PFSK-1 (cell line): ENCODE measurements at regions not wholly inside any gene's neighbourhood (a gene's known extent, or its start where the extent isn't known, plus 50 kb on each side); places are given as distances from the start of the nearest gene placed in this dataset.

Experiments used
- FOXP2 ChIP-seq: optimal IDR thresholded peaks from 2 replicates; pipeline ENCODE3; 2011; ENCODE audit warnings: borderline replicate concordance, control low read depth, inconsistent platforms; ENCODE audit not compliant: insufficient read depth; ENCODE audit errors: extremely low read length, extremely low read depth
- POLR2AphosphoS5 ChIP-seq: IDR thresholded peaks from 2 replicates; pipeline ENCODE4 v1.6.1; 2012; ENCODE audit warnings: low read depth, mild to moderate bottlenecking, control low read depth, low read length, moderate library complexity
- SIN3A ChIP-seq: IDR thresholded peaks from 2 replicates; pipeline ENCODE4 v1.6.1; 2012; ENCODE audit warnings: mild to moderate bottlenecking, low read length, moderate library complexity, borderline replicate concordance; ENCODE audit not compliant: insufficient read depth
- TAF1 ChIP-seq: IDR thresholded peaks from 2 replicates; pipeline ENCODE4 v1.6.1; 2012; ENCODE audit warnings: low read length, control low read depth, borderline replicate concordance; ENCODE audit not compliant: insufficient read depth
- TF ChIP-seq, protein P1 (sequence below), 2 experiments: IDR thresholded peaks; 2 replicates each; pipeline versions ENCODE4 v1.6.1 to v1.8.0; 2011 to 2012; ENCODE audit warnings: low read depth in 2 of 2, low read length in 2 of 2, control low read depth in 1 of 2, inconsistent platforms in 1 of 2, mild to moderate bottlenecking in 1 of 2, moderate library complexity in 1 of 2; ENCODE audit not compliant: insufficient read depth in 1 of 2

DNA sequence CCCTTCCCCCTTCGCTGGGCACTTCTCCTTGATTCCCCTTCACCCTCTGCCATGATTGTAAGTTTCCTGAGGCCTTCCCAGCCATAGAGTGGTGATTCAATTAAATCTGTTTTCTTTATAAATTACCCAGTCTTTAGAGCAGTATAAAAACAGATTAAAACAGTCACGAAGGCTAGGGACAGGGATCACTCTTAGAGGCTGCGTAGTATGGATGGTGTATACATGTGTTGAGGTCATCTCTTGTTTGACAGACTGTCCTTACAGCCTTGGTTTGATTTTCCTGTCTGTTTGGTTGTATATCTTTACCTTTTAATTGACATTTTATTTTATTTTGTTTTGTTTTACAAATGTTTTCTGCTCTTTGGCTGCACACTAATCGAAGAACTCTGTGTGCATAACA, 1155.7 kb upstream of the CDH18 start:
- TF ChIP-seq SIN3A (no peak), TAF1 (no peak), FOXP2 (no peak), POLR2AphosphoS5 (no peak)
- TF ChIP-seq, protein P1, sequence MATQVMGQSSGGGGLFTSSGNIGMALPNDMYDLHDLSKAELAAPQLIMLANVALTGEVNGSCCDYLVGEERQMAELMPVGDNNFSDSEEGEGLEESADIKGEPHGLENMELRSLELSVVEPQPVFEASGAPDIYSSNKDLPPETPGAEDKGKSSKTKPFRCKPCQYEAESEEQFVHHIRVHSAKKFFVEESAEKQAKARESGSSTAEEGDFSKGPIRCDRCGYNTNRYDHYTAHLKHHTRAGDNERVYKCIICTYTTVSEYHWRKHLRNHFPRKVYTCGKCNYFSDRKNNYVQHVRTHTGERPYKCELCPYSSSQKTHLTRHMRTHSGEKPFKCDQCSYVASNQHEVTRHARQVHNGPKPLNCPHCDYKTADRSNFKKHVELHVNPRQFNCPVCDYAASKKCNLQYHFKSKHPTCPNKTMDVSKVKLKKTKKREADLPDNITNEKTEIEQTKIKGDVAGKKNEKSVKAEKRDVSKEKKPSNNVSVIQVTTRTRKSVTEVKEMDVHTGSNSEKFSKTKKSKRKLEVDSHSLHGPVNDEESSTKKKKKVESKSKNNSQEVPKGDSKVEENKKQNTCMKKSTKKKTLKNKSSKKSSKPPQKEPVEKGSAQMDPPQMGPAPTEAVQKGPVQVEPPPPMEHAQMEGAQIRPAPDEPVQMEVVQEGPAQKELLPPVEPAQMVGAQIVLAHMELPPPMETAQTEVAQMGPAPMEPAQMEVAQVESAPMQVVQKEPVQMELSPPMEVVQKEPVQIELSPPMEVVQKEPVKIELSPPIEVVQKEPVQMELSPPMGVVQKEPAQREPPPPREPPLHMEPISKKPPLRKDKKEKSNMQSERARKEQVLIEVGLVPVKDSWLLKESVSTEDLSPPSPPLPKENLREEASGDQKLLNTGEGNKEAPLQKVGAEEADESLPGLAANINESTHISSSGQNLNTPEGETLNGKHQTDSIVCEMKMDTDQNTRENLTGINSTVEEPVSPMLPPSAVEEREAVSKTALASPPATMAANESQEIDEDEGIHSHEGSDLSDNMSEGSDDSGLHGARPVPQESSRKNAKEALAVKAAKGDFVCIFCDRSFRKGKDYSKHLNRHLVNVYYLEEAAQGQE (IDR thresholded peaks at IDR 0.05; ENCODE audit: insufficient read depth in 1 of 2, low read depth in 2 of 2, low read length in 2 of 2): no peak

- no peak for TF ChIP-seq TAF1
- no peak for TF ChIP-seq FOXP2
- TF ChIP-seq, protein P1 (IDR thresholded peaks at IDR 0.05; ENCODE audit: insufficient read depth in 1 of 2, low read depth in 2 of 2, low read length in 2 of 2): no peak
- no peak for TF ChIP-seq SIN3A
- no peak for TF ChIP-seq POLR2AphosphoS5
These were observed 1154.8 kb upstream of the CDH18 start for GRCh38 chr5:21142791-21143190.

- TF ChIP-seq, protein P1 (IDR thresholded peaks at IDR 0.05; ENCODE audit: insufficient read depth in 1 of 2, low read depth in 2 of 2, low read length in 2 of 2): no peak
- TF ChIP-seq FOXP2 (no peak), TAF1 (no peak), SIN3A (no peak), POLR2AphosphoS5 (no peak)
These were observed 1153.0 kb upstream of the CDH18 start for GRCh38 chr5:21140987-21141386.

- TF ChIP-seq SIN3A: no peak
- TF ChIP-seq FOXP2: no peak
- no peak for TF ChIP-seq TAF1
- TF ChIP-seq, protein P1 (IDR thresholded peaks at IDR 0.05; ENCODE audit: insufficient read depth in 1 of 2, low read depth in 2 of 2, low read length in 2 of 2): no peak
- no peak for TF ChIP-seq POLR2AphosphoS5
These were observed 1138.2 kb upstream of the CDH18 start for GRCh38 chr5:21126236-21126635.

DNA sequence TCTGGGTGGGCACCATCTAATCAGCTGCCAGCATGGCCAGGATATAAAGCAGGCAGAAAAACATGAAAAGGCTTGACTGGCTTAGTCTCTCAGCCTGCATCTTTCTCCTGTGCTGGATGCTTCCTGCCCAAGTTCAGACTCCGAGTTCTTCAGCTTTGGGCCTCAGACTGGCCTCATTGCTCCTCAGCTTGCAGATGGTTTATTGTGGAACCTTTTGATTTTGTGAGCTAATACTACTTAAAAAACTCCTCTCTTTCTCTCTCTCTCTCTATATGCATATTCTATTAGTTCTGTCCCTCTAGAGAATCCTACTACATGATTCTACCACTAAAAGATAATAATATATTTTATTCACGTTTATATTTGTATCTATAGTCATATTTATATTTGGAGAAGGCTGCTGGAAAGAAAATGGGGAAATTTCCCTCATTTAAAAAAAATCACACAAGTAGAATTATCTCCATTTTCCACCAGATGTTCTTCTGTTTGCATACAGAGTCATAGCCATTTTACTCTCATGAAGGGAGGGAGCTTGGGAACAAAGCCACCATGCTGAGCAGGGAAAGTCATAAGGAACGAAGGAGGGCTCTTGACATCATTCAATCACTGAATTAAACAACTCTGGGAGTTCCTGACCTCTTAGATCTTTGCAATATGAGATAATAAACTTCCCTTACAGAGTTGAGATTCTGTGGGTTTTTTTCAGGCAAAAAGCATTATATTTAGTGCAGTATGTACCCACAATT, 1137.4 kb upstream of the CDH18 start:
- TF ChIP-seq, protein P1 (IDR thresholded peaks at IDR 0.05; ENCODE audit: insufficient read depth in 1 of 2, low read depth in 2 of 2, low read length in 2 of 2): no peak
- no peak for TF ChIP-seq TAF1
- TF ChIP-seq FOXP2: no peak
- no peak for TF ChIP-seq POLR2AphosphoS5
- no peak for TF ChIP-seq SIN3A
